ENCODE measurements at regions not wholly inside any gene's neighbourhood (a gene's known extent, or its start where the extent isn't known, plus 50 kb on each side); places are given as distances from the start of the nearest gene placed in this dataset.

- no peak overlapping the region for H3K4me3 ChIP-seq (ENCODE audit: low read depth, low read length)
- ChIA-PET POLR2A (no interaction called here), CTCF (no interaction called here)
- H3K4me1 ChIP-seq (ENCODE audit: control insufficient read depth, insufficient read depth, low read length), result no peaks in the 10 kb centered on the region
- no peak overlapping the region for H3K27ac ChIP-seq (ENCODE audit: extremely low read depth, low read depth, low read length)
- no peaks in the 10 kb centered on the region for H3K36me3 ChIP-seq (ENCODE audit: control insufficient read depth in 2 of 2, insufficient read depth in 1 of 2, low read length in 2 of 2)
- no peak for TF ChIP-seq ZBTB10 (tag by site-specific recombination; IDR thresholded peaks at IDR 0.05)
- H3K9me3 ChIP-seq (ENCODE audit: control insufficient read depth, insufficient read depth, low read depth, low read length), result no peaks in the 10 kb centered on the region
Measured at GRCh38 chr2:83055376-83056010, 1403.6 kb downstream of the SUCLG1 start.

- no peaks in the 10 kb centered on the region for H3K36me3 ChIP-seq (ENCODE audit: control insufficient read depth in 2 of 2, insufficient read depth in 1 of 2, low read length in 2 of 2)
- ChIA-PET CTCF (no interaction called here), POLR2A (no interaction called here)
- H3K27ac ChIP-seq (ENCODE audit: extremely low read depth, low read depth, low read length), result no peak overlapping the region
- no peak overlapping the region for H3K4me3 ChIP-seq (ENCODE audit: low read depth, low read length)
- H3K9me3 ChIP-seq (ENCODE audit: control insufficient read depth, insufficient read depth, low read depth, low read length), result no peaks in the 10 kb centered on the region
- H3K4me1 ChIP-seq (ENCODE audit: control insufficient read depth, insufficient read depth, low read length), result no peaks in the 10 kb centered on the region
- TF ChIP-seq ZFP3 (tag by site-specific recombination; IDR thresholded peaks at IDR 0.05; ENCODE audit: low read depth) (no peak), ZNF221 (tag by site-specific recombination; IDR thresholded peaks at IDR 0.05; ENCODE audit: borderline replicate concordance) (no peak), ZNF423 (tag by site-specific recombination; IDR thresholded peaks at IDR 0.05) (no peak), ZNF549 (tag by site-specific recombination; IDR thresholded peaks at IDR 0.05) (no peak), REPIN1 (tag by site-specific recombination; IDR thresholded peaks at IDR 0.05; ENCODE audit: low read depth) (no peak), ZNF645 (tag by site-specific recombination; IDR thresholded peaks at IDR 0.05) (no peak), SP2 (tag by site-specific recombination; IDR thresholded peaks at IDR 0.05) (no peak), ZNF571 (tag by site-specific recombination; IDR thresholded peaks at IDR 0.05) (no peak), ZNF792 (tag by site-specific recombination; IDR thresholded peaks at IDR 0.05) (no peak), MEIS1 (CRISPR knock-in tag; IDR thresholded peaks at IDR 0.05; ENCODE audit: borderline replicate concordance) (no peak), ZNF514 (tag by site-specific recombination; IDR thresholded peaks at IDR 0.05) (no peak), ZNF530 (tag by site-specific recombination; IDR thresholded peaks at IDR 0.05; ENCODE audit: low read depth) (no peak), ZBTB44 (tag by site-specific recombination; IDR thresholded peaks at IDR 0.05) (no peak), ZNF366 (tag by site-specific recombination; conservative IDR thresholded peaks at IDR 0.05) (no peak), ZNF426 (tag by site-specific recombination; IDR thresholded peaks at IDR 0.05) (no peak)
Measured at GRCh38 chr2:83054751-83055150, 1404.3 kb downstream of the SUCLG1 start.

GRCh38 chr2:83051538-83052170, 1407.4 kb downstream of the SUCLG1 start:
- Histone ChIP-seq H3K4me1 (ENCODE audit: control insufficient read depth, insufficient read depth, low read length) (no peaks in the 10 kb centered on the region), H3K36me3 (ENCODE audit: control insufficient read depth in 2 of 2, insufficient read depth in 1 of 2, low read length in 2 of 2) (no peaks in the 10 kb centered on the region), H3K9me3 (ENCODE audit: control insufficient read depth, insufficient read depth, low read depth, low read length) (no peaks in the 10 kb centered on the region), H3K4me3 (ENCODE audit: low read depth, low read length) (no peak overlapping the region), H3K27ac (ENCODE audit: extremely low read depth, low read depth, low read length) (no peak overlapping the region)
- CTCF ChIA-PET, result no interaction called here
- POLR2A ChIA-PET, result no interaction called here
- TF ChIP-seq PRDM4 (tag by site-specific recombination; IDR thresholded peaks at IDR 0.05) (no peak), ZNF18 (tag by site-specific recombination; IDR thresholded peaks at IDR 0.05) (no peak), WT1 (tag by site-specific recombination; IDR thresholded peaks at IDR 0.05) (no peak), ZNF473 (tag by site-specific recombination; IDR thresholded peaks at IDR 0.05) (no peak)

Measured in HEK293 (cell line).